CD4-positive, alpha-beta T cell (primary cell): ENCODE measurements at regions not wholly inside any gene's neighbourhood (a gene's known extent, or its start where the extent isn't known, plus 50 kb on each side); places are given as distances from the start of the nearest gene placed in this dataset.

Experiments used
- ATAC-seq: fragments of 200-7000 bp; cut with Tn5 transposase; one replicate; pipeline ENCODE4 v1.10.0; 2022; ENCODE audit warnings: mild to moderate bottlenecking; ENCODE audit not compliant: poor library complexity
- CTCF ChIA-PET: fragments of 350-600 bp; sonication (Branson Sonifier 250); formaldehyde crosslinking; loops from one replicate; lab custom pipeline; 2021; ENCODE audit warnings: antibody characterized with exemption, inconsistent platforms; lab: Charles Lee
- POLR2A ChIA-PET: fragments of 350-600 bp; sonication (Branson Sonifier 250); formaldehyde crosslinking; loops from one replicate; lab custom pipeline; 2021; ENCODE audit warnings: antibody characterized with exemption, inconsistent platforms; lab: Charles Lee
- DNase-seq, 14 experiments: peaks; one replicate each; pipeline ENCODE4 v3.0.0-alpha.2; 2013 to 2020; ENCODE audit warnings: mixed read lengths in 2 of 14
- H3K27ac ChIP-seq, 2 donors: one replicate each; pipeline versions ENCODE4 v1.5.1 to v1.7.0; 2013; ENCODE audit warnings: low read length in 2 of 2, low read depth in 1 of 2, mild to moderate bottlenecking in 1 of 2
- H3K27me3 ChIP-seq, 2 experiments: 1 replicate in 1 of 2; 2 replicates in 1 of 2; pipeline versions ENCODE4 v1.6.1 to v1.7.0; 2013; ENCODE audit warnings: low read length in 2 of 2, control low read depth in 1 of 2, mild to moderate bottlenecking in 1 of 2, moderate library complexity in 1 of 2; ENCODE audit not compliant: insufficient read depth in 2 of 2, control insufficient read depth in 1 of 2
- H3K36me3 ChIP-seq: one replicate; pipeline ENCODE4 v1.6.1; 2013; ENCODE audit warnings: low read length, control low read depth; ENCODE audit not compliant: insufficient read depth
- H3K4me1 ChIP-seq: one replicate; pipeline ENCODE4 v1.6.1; 2013; ENCODE audit warnings: low read length, control low read depth; ENCODE audit not compliant: insufficient read depth
- H3K4me3 ChIP-seq: one replicate; pipeline ENCODE4 v1.5.1; 2013; ENCODE audit warnings: mild to moderate bottlenecking, low read length, moderate library complexity
- H3K9me3 ChIP-seq, 2 experiments: 1 replicate in 1 of 2; 2 replicates in 1 of 2; pipeline versions ENCODE4 v1.6.1 to v1.7.0; 2013; ENCODE audit warnings: low read length in 2 of 2, mild to moderate bottlenecking in 2 of 2, control low read depth in 1 of 2, moderate library complexity in 1 of 2; ENCODE audit not compliant: control insufficient read depth in 1 of 2, insufficient read depth in 1 of 2
- H3K27ac Mint-ChIP-seq: one replicate; pipeline ENCODE4 v1.8.0; 2020; ENCODE audit warnings: mixed read lengths
- H3K27me3 Mint-ChIP-seq: one replicate; pipeline ENCODE4 v1.8.0; 2021; ENCODE audit warnings: mixed read lengths
- H3K36me3 Mint-ChIP-seq: one replicate; pipeline ENCODE4 v1.8.0; 2021; ENCODE audit warnings: low read depth, mixed read lengths
- H3K4me1 Mint-ChIP-seq: one replicate; pipeline ENCODE4 v1.8.0; 2021; ENCODE audit warnings: low read depth, mixed read lengths
- H3K4me3 Mint-ChIP-seq: one replicate; pipeline ENCODE4 v1.8.0; 2020; ENCODE audit warnings: mild to moderate bottlenecking, mixed read lengths
- H3K9me3 Mint-ChIP-seq: one replicate; pipeline ENCODE4 v1.8.0; 2020; ENCODE audit warnings: mixed read lengths
- CTCF ChIP-seq: fragments of 200-600 bp; IDR thresholded peaks from one replicate; pipeline ENCODE4 v1.8.0; 2022; ENCODE audit warnings: antibody characterized with exemption, mild to moderate bottlenecking
- intact Hi-C, 2 experiments: fragments of 100-400 bp; cut with DNase I in 1 of 2; cut with micrococcal nuclease in 1 of 2; formaldehyde crosslinking; loops; one replicate each; pipeline versions ENCODE4 v1.15.1 to v1.9.0; 2023 to 2025; cut with DNase I, micrococcal nuclease

- DNase-seq (no peak), ATAC-seq (no peak)
- Mint-ChIP-seq H3K4me1 (no peaks in the 10 kb centered on the region), H3K4me3 (no peak overlapping the region), H3K9me3 (no peaks in the 10 kb centered on the region), H3K27me3 (peaks cover 20% of the 10 kb centered on the region), H3K36me3 (no peaks in the 10 kb centered on the region), H3K27ac (no peak overlapping the region)
- Histone ChIP-seq H3K9me3 (peaks cover 0 to 5% of the 10 kb centered on the region in 2 experiments), H3K36me3 (no peaks in the 10 kb centered on the region), H3K4me1 (no peaks in the 10 kb centered on the region), H3K27ac (no peak overlapping the region), H3K27me3 (peaks cover 0 to 3% of the 10 kb centered on the region in 2 experiments), H3K4me3 (no peak overlapping the region)
- ChIA-PET CTCF (no interaction called here), POLR2A (no interaction called here)
- no peak for TF ChIP-seq CTCF
- intact Hi-C loops = no loop called here
Measured at GRCh38 chr11:134638796-134639430, 226.9 kb upstream of the B3GAT1 start.

- no peak overlapping the region for H3K27ac Mint-ChIP-seq
- Histone ChIP-seq H3K27me3 (peaks cover 0 to 3% of the 10 kb centered on the region in 2 experiments), H3K9me3 (peaks cover 0 to 6% of the 10 kb centered on the region in 2 experiments), H3K4me3 (no peak overlapping the region), H3K27ac (no peak overlapping the region), H3K36me3 (no peaks in the 10 kb centered on the region), H3K4me1 (no peaks in the 10 kb centered on the region)
- no peaks in the 10 kb centered on the region for H3K36me3 Mint-ChIP-seq
- DNase-seq (no peak), ATAC-seq (no peak)
- POLR2A ChIA-PET = no interaction called here
- CTCF ChIA-PET = no interaction called here
- H3K9me3 Mint-ChIP-seq = no peaks in the 10 kb centered on the region
- intact Hi-C loops = no loop called here
- no peaks in the 10 kb centered on the region for H3K4me1 Mint-ChIP-seq
- peaks cover 19% of the 10 kb centered on the region for H3K27me3 Mint-ChIP-seq
- H3K4me3 Mint-ChIP-seq = no peak overlapping the region
- TF ChIP-seq CTCF = no peak
Measured at GRCh38 chr11:134637091-134638015, 225.3 kb upstream of the B3GAT1 start.

GRCh38 chr11:134636071-134636470, 224.0 kb upstream of the B3GAT1 start:
- H3K9me3 Mint-ChIP-seq = no peaks in the 10 kb centered on the region
- peaks cover 0 to 3% of the 10 kb centered on the region in 2 experiments for H3K27me3 ChIP-seq
- peaks cover 9% of the 10 kb centered on the region for H3K27me3 Mint-ChIP-seq
- no peaks in the 10 kb centered on the region for H3K4me1 ChIP-seq
- no peak overlapping the region for H3K4me3 ChIP-seq
- CTCF ChIA-PET = no interaction called here
- H3K36me3 Mint-ChIP-seq = no peaks in the 10 kb centered on the region
- intact Hi-C loops = no loop called here
- ATAC-seq = no peak
- peaks cover 0 to 9% of the 10 kb centered on the region in 2 experiments for H3K9me3 ChIP-seq
- no peak for DNase-seq
- POLR2A ChIA-PET = no interaction called here
- no peaks in the 10 kb centered on the region for H3K4me1 Mint-ChIP-seq
- no peak overlapping the region for H3K27ac ChIP-seq
- no peak overlapping the region for H3K4me3 Mint-ChIP-seq
- no peak overlapping the region for H3K27ac Mint-ChIP-seq
- TF ChIP-seq CTCF = no peak
- H3K36me3 ChIP-seq = no peaks in the 10 kb centered on the region
